ENCODE measurements at regions not wholly inside any gene's neighbourhood (a gene's known extent, or its start where the extent isn't known, plus 50 kb on each side); places are given as distances from the start of the nearest gene placed in this dataset.

DNA sequence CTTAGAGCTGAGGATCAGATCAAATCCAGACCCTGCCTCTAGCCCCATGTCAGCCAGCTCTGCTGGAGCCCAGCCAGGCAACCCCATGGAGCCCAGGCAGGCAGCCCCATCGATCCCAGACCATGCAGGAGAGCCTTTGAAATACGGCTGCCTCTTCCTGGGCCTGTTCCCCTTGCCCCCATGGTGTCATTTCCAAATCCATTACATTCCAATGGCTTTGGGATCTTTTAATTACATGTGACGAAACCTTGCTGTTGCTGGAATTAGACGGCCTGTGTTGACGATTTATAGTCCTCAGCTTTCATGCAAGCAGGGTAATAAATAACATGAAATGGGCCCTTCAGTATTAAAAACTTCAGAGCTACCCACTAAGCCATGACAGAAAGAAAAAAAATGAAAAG lies 75.8 kb upstream of the SLC14A2 start:
- no peaks in the 10 kb centered on the region for H3K4me1 ChIP-seq (ENCODE audit: control insufficient read depth in 1 of 2, insufficient read depth in 1 of 2, low read depth in 1 of 2, low read length in 1 of 2)
- no peak overlapping the region for H3K27ac ChIP-seq
- no peaks in the 10 kb centered on the region for H3K27me3 ChIP-seq
- H3K36me3 ChIP-seq: no peaks in the 10 kb centered on the region
- H3K9me3 ChIP-seq: no peaks in the 10 kb centered on the region
- no peak overlapping the region for H3K4me3 ChIP-seq (ENCODE audit: low read depth in 1 of 2, low read length in 1 of 2)
- TF ChIP-seq, protein P1, sequence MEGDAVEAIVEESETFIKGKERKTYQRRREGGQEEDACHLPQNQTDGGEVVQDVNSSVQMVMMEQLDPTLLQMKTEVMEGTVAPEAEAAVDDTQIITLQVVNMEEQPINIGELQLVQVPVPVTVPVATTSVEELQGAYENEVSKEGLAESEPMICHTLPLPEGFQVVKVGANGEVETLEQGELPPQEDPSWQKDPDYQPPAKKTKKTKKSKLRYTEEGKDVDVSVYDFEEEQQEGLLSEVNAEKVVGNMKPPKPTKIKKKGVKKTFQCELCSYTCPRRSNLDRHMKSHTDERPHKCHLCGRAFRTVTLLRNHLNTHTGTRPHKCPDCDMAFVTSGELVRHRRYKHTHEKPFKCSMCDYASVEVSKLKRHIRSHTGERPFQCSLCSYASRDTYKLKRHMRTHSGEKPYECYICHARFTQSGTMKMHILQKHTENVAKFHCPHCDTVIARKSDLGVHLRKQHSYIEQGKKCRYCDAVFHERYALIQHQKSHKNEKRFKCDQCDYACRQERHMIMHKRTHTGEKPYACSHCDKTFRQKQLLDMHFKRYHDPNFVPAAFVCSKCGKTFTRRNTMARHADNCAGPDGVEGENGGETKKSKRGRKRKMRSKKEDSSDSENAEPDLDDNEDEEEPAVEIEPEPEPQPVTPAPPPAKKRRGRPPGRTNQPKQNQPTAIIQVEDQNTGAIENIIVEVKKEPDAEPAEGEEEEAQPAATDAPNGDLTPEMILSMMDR (IDR thresholded peaks at IDR 0.05): no peak

DNA sequence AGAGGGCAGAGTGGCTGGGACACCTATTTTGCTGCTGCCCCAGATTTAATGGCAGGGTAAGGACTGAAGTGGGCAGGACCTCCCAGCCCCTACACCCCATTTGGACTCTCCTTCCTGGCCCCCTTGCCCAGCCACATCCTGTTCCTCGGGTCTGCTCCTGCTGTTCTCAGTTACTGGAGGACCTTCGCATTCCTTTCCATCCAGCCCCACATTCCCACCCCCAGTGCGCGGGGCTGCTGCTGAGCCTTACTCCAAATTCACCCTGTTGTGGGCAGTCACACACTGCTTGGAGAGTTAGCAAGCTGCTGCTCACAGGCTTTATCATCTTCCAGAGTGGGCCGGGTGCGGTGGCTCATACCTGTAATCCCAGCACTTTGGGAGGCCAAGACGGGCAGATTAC lies 75.2 kb upstream of the SLC14A2 start:
- no peaks in the 10 kb centered on the region for H3K9me3 ChIP-seq
- no peaks in the 10 kb centered on the region for H3K4me1 ChIP-seq (ENCODE audit: control insufficient read depth in 1 of 2, insufficient read depth in 1 of 2, low read depth in 1 of 2, low read length in 1 of 2)
- no peaks in the 10 kb centered on the region for H3K36me3 ChIP-seq
- no peak overlapping the region for H3K27ac ChIP-seq
- TF ChIP-seq, protein P1 (IDR thresholded peaks at IDR 0.05): no peak
- H3K4me3 ChIP-seq (ENCODE audit: low read depth in 1 of 2, low read length in 1 of 2): no peak overlapping the region
- no peaks in the 10 kb centered on the region for H3K27me3 ChIP-seq

- no peaks in the 10 kb centered on the region for H3K27me3 ChIP-seq
- H3K4me1 ChIP-seq (ENCODE audit: control insufficient read depth in 1 of 2, insufficient read depth in 1 of 2, low read depth in 1 of 2, low read length in 1 of 2): no peaks in the 10 kb centered on the region
- TF ChIP-seq, protein P1 (IDR thresholded peaks at IDR 0.05): no peak
- H3K4me3 ChIP-seq (ENCODE audit: low read depth in 1 of 2, low read length in 1 of 2): no peak overlapping the region
- H3K9me3 ChIP-seq: no peaks in the 10 kb centered on the region
- no peaks in the 10 kb centered on the region for H3K36me3 ChIP-seq
- H3K27ac ChIP-seq: no peak overlapping the region
Measured at GRCh38 chr18:45541421-45541820, 73.9 kb upstream of the SLC14A2 start.

DNA sequence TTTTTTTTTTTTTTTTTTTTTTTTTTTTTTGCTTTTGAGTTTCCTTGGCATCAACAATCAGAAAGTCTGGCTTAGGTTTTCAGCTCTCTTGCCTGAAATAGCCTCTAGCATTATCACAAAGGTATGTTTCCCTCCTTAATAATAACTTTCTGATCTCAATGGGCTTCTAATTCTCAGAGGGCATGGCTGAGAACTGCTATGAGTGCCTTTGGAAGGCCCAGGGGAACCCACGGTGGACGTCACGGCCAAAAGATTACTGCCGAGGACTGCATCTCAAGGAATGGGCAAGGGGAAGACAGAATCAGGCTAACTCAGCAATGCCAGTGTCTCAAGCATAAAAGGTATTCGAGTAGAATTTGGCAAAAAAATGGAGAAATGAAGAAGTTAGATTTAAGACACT lies 73.2 kb upstream of the SLC14A2 start:
- H3K27ac ChIP-seq: no peak overlapping the region
- no peaks in the 10 kb centered on the region for H3K4me1 ChIP-seq (ENCODE audit: control insufficient read depth in 1 of 2, insufficient read depth in 1 of 2, low read depth in 1 of 2, low read length in 1 of 2)
- H3K36me3 ChIP-seq: no peaks in the 10 kb centered on the region
- TF ChIP-seq, protein P1 (IDR thresholded peaks at IDR 0.05): no peak
- H3K9me3 ChIP-seq: no peaks in the 10 kb centered on the region
- no peak overlapping the region for H3K4me3 ChIP-seq (ENCODE audit: low read depth in 1 of 2, low read length in 1 of 2)
- no peaks in the 10 kb centered on the region for H3K27me3 ChIP-seq

GRCh38 chr18:45547910-45548309 lies 67.4 kb upstream of the SLC14A2 start:
- Histone ChIP-seq H3K36me3 (no peaks in the 10 kb centered on the region), H3K27ac (no peak overlapping the region), H3K27me3 (no peaks in the 10 kb centered on the region), H3K9me3 (no peaks in the 10 kb centered on the region), H3K4me3 (ENCODE audit: low read depth in 1 of 2, low read length in 1 of 2) (no peak overlapping the region), H3K4me1 (ENCODE audit: control insufficient read depth in 1 of 2, insufficient read depth in 1 of 2, low read depth in 1 of 2, low read length in 1 of 2) (peaks cover 0 to 7% of the 10 kb centered on the region in 2 experiments)
- TF ChIP-seq, protein P1 (IDR thresholded peaks at IDR 0.05): no peak

DNA sequence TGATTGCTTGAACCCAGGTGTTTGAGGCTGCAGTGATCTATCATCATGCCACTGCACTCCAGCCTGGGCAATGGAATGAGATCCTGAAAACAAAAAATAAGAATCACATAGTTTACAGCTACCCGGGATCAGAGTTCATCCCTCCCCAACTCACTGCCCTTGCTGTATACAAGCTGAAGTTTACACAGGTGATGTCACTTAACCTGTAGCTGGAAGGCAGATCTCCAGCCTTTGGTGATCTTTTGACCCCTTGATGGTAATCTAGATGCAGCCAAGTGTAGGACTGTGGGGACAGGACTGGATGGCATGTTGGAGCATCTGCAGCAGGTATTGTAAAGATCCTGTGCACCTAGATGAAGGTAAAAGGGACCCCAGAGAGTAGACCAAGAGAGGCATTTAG lies 66.7 kb upstream of the SLC14A2 start:
- TF ChIP-seq, protein P1 (IDR thresholded peaks at IDR 0.05): no peak
- no peaks in the 10 kb centered on the region for H3K27me3 ChIP-seq
- peaks cover 0 to 7% of the 10 kb centered on the region in 2 experiments for H3K4me1 ChIP-seq (ENCODE audit: control insufficient read depth in 1 of 2, insufficient read depth in 1 of 2, low read depth in 1 of 2, low read length in 1 of 2)
- no peak overlapping the region for H3K27ac ChIP-seq
- no peaks in the 10 kb centered on the region for H3K9me3 ChIP-seq
- H3K4me3 ChIP-seq (ENCODE audit: low read depth in 1 of 2, low read length in 1 of 2): no peak overlapping the region
- H3K36me3 ChIP-seq: no peaks in the 10 kb centered on the region

Measured in neutrophil (primary cell).